GM23338 (cell line): ENCODE measurements at regions not wholly inside any gene's neighbourhood (a gene's known extent, or its start where the extent isn't known, plus 50 kb on each side); places are given as distances from the start of the nearest gene placed in this dataset.
A peak's percentile ranks its signal among the peaks of the same experiment; 100 is the strongest.

Experiments
- ATAC-seq: fragments of 200-7000 bp; cut with Tn5 transposase; 3 replicates; pipeline ENCODE4 v1.9.1; 2020
- DNase-seq: peaks from one replicate; pipeline ENCODE4 v3.0.0-alpha.2; 2015; ENCODE audit warnings: low spot score
- H2AFZ ChIP-seq: fragments of 200-600 bp; sonication (generic); 2 replicates; pipeline ENCODE4 v1.8.0; 2016; ENCODE audit warnings: antibody characterized with exemption, mild to moderate bottlenecking, moderate library complexity
- H3F3A ChIP-seq: fragments of 200-600 bp; sonication (generic); replicated peaks from 2 replicates; pipeline ENCODE4 v1.8.0; 2017; ENCODE audit warnings: antibody characterized with exemption, mixed run types, low read depth
- H3K27ac ChIP-seq: fragments of 200-600 bp; sonication (generic); 2 replicates; pipeline ENCODE4 v1.6.1; 2016; ENCODE audit warnings: low read depth
- H3K27me3 ChIP-seq: fragments of 200-600 bp; sonication (generic); 2 replicates; pipeline ENCODE4 v1.8.0; 2016; ENCODE audit warnings: mild to moderate bottlenecking, mixed run types, moderate library complexity; ENCODE audit not compliant: insufficient read depth
- H3K36me3 ChIP-seq: fragments of 200-600 bp; sonication (generic); 2 replicates; pipeline ENCODE4 v1.8.0; 2016; ENCODE audit warnings: mild to moderate bottlenecking; ENCODE audit not compliant: insufficient read depth
- H3K4me1 ChIP-seq: fragments of 200-600 bp; sonication (generic); 2 replicates; pipeline ENCODE4 v1.8.0; 2016; ENCODE audit warnings: mild to moderate bottlenecking, moderate library complexity; ENCODE audit not compliant: insufficient read depth
- H3K4me2 ChIP-seq: fragments of 200-600 bp; sonication (generic); 2 replicates; pipeline ENCODE4 v1.7.1; 2017; ENCODE audit warnings: mixed run types
- H3K4me3 ChIP-seq: fragments of 200-600 bp; sonication (generic); 2 replicates; pipeline ENCODE4 v1.6.1; 2016; ENCODE audit warnings: mixed run types
- H3K79me2 ChIP-seq: fragments of 200-600 bp; sonication (generic); replicated peaks from 2 replicates; pipeline ENCODE4 v1.8.0; 2017; ENCODE audit warnings: mild to moderate bottlenecking; ENCODE audit not compliant: insufficient read depth
- H3K9me2 ChIP-seq: fragments of 200-600 bp; sonication (generic); 2 replicates; pipeline ENCODE4 v1.8.0; 2017; ENCODE audit not compliant: insufficient read depth
- H4K20me1 ChIP-seq: fragments of 200-600 bp; sonication (generic); replicated peaks from 2 replicates; pipeline ENCODE4 v1.8.0; 2017; ENCODE audit warnings: mild to moderate bottlenecking; ENCODE audit not compliant: insufficient read depth
- H3K27ac Mint-ChIP-seq: 2 replicates; pipeline ENCODE4 v1.8.0; 2020; ENCODE audit warnings: inconsistent platforms, mild to moderate bottlenecking, moderate library complexity, mixed read lengths
- H3K27me3 Mint-ChIP-seq: 3 replicates; pipeline ENCODE4 v1.8.0; 2022; ENCODE audit warnings: low read depth, mild to moderate bottlenecking, moderate library complexity, mixed read lengths, inconsistent platforms; ENCODE audit not compliant: insufficient read depth, poor library complexity
- H3K36me3 Mint-ChIP-seq: 3 replicates; pipeline ENCODE4 v1.8.0; 2021; ENCODE audit warnings: low read depth, mild to moderate bottlenecking, inconsistent platforms, moderate library complexity, mixed read lengths
- H3K4me1 Mint-ChIP-seq: 3 replicates; pipeline ENCODE4 v1.8.0; 2020; ENCODE audit warnings: mild to moderate bottlenecking, inconsistent platforms, mixed read lengths
- H3K4me3 Mint-ChIP-seq: 3 replicates; pipeline ENCODE4 v1.8.0; 2021; ENCODE audit warnings: moderate library complexity, mild to moderate bottlenecking, inconsistent platforms, mixed read lengths
- H3K9me3 Mint-ChIP-seq: 3 replicates; pipeline ENCODE4 v1.8.0; 2020; ENCODE audit warnings: moderate library complexity, mild to moderate bottlenecking, inconsistent platforms, mixed read lengths
- CREB1 ChIP-seq: fragments of 250-450 bp; sonication (Bioruptor Pico); IDR thresholded peaks from 2 replicates; pipeline ENCODE4 v1.5.0; 2020; ENCODE audit warnings: low read depth, mild to moderate bottlenecking, moderate library complexity
- EZH2 ChIP-seq: fragments of 200-600 bp; sonication (generic); IDR thresholded peaks from one replicate; pipeline ENCODE4 v1.8.0; 2017; ENCODE audit warnings: antibody characterized with exemption, mild to moderate bottlenecking, low read depth; ENCODE audit not compliant: unreplicated experiment
- EZH2phosphoT487 ChIP-seq: fragments of 200-600 bp; sonication (generic); IDR thresholded peaks from one replicate; pipeline ENCODE4 v1.8.1; 2018; ENCODE audit warnings: antibody characterized with exemption; ENCODE audit not compliant: unreplicated experiment
- JUNB ChIP-seq: IDR thresholded peaks from one replicate; pipeline ENCODE4 v1.6.1; 2016; ENCODE audit warnings: antibody characterized with exemption; ENCODE audit not compliant: unreplicated experiment
- NANOG ChIP-seq: IDR thresholded peaks from 2 replicates; pipeline ENCODE4 v1.6.1; 2016; ENCODE audit warnings: antibody characterized with exemption, borderline replicate concordance
- POLR2AphosphoS5 ChIP-seq: IDR thresholded peaks from 2 replicates; pipeline ENCODE4 v1.6.1; 2016; ENCODE audit warnings: antibody characterized with exemption, low read depth
- STAT1 ChIP-seq: IDR thresholded peaks from one replicate; pipeline ENCODE4 v1.6.1; 2016; ENCODE audit warnings: antibody characterized with exemption; ENCODE audit not compliant: unreplicated experiment
- ZNF114 ChIP-seq: fragments of 250-450 bp; sonication (Bioruptor Pico); IDR thresholded peaks from 2 replicates; pipeline ENCODE4 v1.5.0; 2020; ENCODE audit warnings: mild to moderate bottlenecking, moderate library complexity
- ZNF331 ChIP-seq: fragments of 250-450 bp; sonication (Bioruptor Pico); IDR thresholded peaks from 2 replicates; pipeline ENCODE4 v1.5.0; 2020; ENCODE audit warnings: low read depth, mild to moderate bottlenecking, moderate library complexity
- TF ChIP-seq, protein P1 (sequence below), 2 experiments: fragments of 200-600 bp in 1 of 2; sonication (generic) in 1 of 2; conservative IDR thresholded peaks; 2 replicates each; pipeline versions ENCODE4 v1.5.1 to v1.6.1; 2016 to 2017; ENCODE audit warnings: antibody characterized with exemption in 2 of 2, low read depth in 2 of 2, mild to moderate bottlenecking in 2 of 2, moderate library complexity in 1 of 2
- TF ChIP-seq, protein P2 (sequence below): IDR thresholded peaks from 2 replicates; pipeline ENCODE4 v1.6.1; 2016; ENCODE audit warnings: antibody characterized with exemption

DNA sequence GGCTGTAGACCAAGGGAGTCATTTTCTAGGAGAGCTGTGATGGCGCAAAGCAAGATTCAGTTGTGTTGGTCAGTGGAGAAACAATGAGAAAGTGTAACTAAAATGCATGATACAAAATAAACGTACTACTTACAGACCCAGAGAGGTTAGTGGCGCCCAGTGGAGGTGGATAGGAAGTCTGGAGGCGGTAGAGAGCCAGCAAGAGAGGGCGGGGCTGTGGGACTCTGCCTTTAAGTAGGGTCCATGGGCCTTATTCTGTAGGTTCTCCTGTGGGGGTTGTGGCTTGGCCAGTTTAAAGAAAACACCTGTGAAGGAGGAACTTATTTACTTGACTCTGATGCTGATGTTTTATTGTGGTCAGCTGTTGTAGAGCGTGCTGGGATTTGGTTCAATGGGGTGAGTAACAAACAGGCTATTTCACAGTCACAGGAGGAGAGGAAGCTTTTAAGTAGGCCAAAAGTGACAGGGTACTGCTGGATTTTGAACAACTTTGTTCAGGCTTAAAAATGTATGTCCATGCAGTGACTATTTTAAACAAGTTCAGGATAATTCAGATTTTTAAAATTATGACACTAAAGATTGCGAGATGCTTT, 1097.7 kb downstream of the TMTC2 start:
- peaks cover 3% of the 10 kb centered on the region; the same call in 1 of the 3 replicates for H3K36me3 Mint-ChIP-seq
- ATAC-seq (peak; percentile 70), DNase-seq (peak; percentile 27)
- H3K27me3 Mint-ChIP-seq: no peaks in the 10 kb centered on the region
- H3F3A ChIP-seq: no peaks in the 10 kb centered on the region
- no peak overlapping the region for H3K4me2 ChIP-seq
- H3K4me1 Mint-ChIP-seq: no peaks in the 10 kb centered on the region; the same call in 2 of the 3 replicates
- TF ChIP-seq POLR2AphosphoS5 (no peak), EZH2 (no peak), JUNB (no peak), CREB1 (CRISPR knock-in tag) (no peak)
- TF ChIP-seq, protein P1, sequence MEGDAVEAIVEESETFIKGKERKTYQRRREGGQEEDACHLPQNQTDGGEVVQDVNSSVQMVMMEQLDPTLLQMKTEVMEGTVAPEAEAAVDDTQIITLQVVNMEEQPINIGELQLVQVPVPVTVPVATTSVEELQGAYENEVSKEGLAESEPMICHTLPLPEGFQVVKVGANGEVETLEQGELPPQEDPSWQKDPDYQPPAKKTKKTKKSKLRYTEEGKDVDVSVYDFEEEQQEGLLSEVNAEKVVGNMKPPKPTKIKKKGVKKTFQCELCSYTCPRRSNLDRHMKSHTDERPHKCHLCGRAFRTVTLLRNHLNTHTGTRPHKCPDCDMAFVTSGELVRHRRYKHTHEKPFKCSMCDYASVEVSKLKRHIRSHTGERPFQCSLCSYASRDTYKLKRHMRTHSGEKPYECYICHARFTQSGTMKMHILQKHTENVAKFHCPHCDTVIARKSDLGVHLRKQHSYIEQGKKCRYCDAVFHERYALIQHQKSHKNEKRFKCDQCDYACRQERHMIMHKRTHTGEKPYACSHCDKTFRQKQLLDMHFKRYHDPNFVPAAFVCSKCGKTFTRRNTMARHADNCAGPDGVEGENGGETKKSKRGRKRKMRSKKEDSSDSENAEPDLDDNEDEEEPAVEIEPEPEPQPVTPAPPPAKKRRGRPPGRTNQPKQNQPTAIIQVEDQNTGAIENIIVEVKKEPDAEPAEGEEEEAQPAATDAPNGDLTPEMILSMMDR (conservative IDR thresholded peaks at IDR 0.05; ENCODE audit: low read depth in 2 of 2): 0 out of 4 replicates have a peak, but pooled peaks have one; percentile 4 to 10
- H3K9me2 ChIP-seq: no peaks in the 10 kb centered on the region
- H3K9me3 Mint-ChIP-seq: peaks cover 4% of the 10 kb centered on the region; the same call in 2 of the 3 replicates
- H3K4me3 Mint-ChIP-seq: no peak overlapping the region
- H3K27me3 ChIP-seq: no peaks in the 10 kb centered on the region
- no peak overlapping the region for H3K4me3 ChIP-seq
- H4K20me1 ChIP-seq: no peaks in the 10 kb centered on the region
- no peak overlapping the region for H2AFZ ChIP-seq
- H3K27ac Mint-ChIP-seq: no peak overlapping the region
- H3K36me3 ChIP-seq: no peaks in the 10 kb centered on the region
- no peaks in the 10 kb centered on the region for H3K4me1 ChIP-seq
- no peaks in the 10 kb centered on the region for H3K79me2 ChIP-seq
- no peak overlapping the region for H3K27ac ChIP-seq

DNA sequence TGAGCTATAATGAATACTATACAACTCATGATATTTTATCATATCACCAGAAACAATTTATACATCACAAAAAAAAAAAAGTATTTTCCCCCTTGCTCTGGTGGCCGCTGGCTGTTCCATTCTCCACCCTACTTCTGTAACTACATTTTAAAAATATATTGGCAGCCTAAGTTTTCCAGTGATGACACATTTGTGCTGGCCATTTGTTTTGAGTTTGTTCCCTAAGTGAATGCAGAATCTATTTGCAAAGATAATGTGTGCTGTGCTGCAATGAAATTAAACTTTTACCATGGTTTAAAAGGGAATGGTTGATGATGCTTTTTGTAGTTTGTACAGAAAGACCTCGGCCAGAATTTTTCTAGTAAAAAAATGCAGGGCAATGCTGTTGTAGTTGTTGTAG, 1092.8 kb downstream of the TMTC2 start:
- no peak overlapping the region for H3K27ac Mint-ChIP-seq

More for the DNA sequence above, 1092.8 kb downstream of the TMTC2 start:
- Mint-ChIP-seq H3K4me3 (no peak overlapping the region), H3K36me3 (no peaks in the 10 kb centered on the region; the same call in 2 of the 3 replicates), H3K27me3 (no peaks in the 10 kb centered on the region), H3K4me1 (no peaks in the 10 kb centered on the region; the same call in 2 of the 3 replicates), H3K9me3 (no peaks in the 10 kb centered on the region)
- H3K4me1 ChIP-seq: no peaks in the 10 kb centered on the region
- no peaks in the 10 kb centered on the region for H3F3A ChIP-seq
- no peaks in the 10 kb centered on the region for H3K9me2 ChIP-seq
- no peaks in the 10 kb centered on the region for H4K20me1 ChIP-seq
- H3K36me3 ChIP-seq: no peaks in the 10 kb centered on the region
- ATAC-seq (no peak), DNase-seq (no peak)
- H3K27ac ChIP-seq: no peak overlapping the region
- TF ChIP-seq NANOG (no peak), STAT1 (no peak), EZH2 (no peak), POLR2AphosphoS5 (no peak), ZNF114 (CRISPR knock-in tag) (no peak), JUNB (no peak), ZNF331 (no peak), EZH2phosphoT487 (no peak), CREB1 (CRISPR knock-in tag) (no peak)
- TF ChIP-seq, protein P2, sequence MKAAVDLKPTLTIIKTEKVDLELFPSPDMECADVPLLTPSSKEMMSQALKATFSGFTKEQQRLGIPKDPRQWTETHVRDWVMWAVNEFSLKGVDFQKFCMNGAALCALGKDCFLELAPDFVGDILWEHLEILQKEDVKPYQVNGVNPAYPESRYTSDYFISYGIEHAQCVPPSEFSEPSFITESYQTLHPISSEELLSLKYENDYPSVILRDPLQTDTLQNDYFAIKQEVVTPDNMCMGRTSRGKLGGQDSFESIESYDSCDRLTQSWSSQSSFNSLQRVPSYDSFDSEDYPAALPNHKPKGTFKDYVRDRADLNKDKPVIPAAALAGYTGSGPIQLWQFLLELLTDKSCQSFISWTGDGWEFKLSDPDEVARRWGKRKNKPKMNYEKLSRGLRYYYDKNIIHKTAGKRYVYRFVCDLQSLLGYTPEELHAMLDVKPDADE: no peak
- TF ChIP-seq, protein P1 (conservative IDR thresholded peaks at IDR 0.05; ENCODE audit: low read depth in 2 of 2): no peak
- no peak overlapping the region for H3K4me2 ChIP-seq
- H3K79me2 ChIP-seq: no peaks in the 10 kb centered on the region
- no peak overlapping the region for H2AFZ ChIP-seq
- H3K27me3 ChIP-seq: no peaks in the 10 kb centered on the region
- H3K4me3 ChIP-seq: no peak overlapping the region
